Calu3 (cell line): ENCODE measurements at regions not wholly inside any gene's neighbourhood (a gene's known extent, or its start where the extent isn't known, plus 50 kb on each side); places are given as distances from the start of the nearest gene placed in this dataset.

Experiments
- BruUV-seq: library from RNA; stranded (reverse); fragments of 400-500 nt; replicated peaks from 2 replicates; lab custom pipeline; 2021; lab: Mats Ljungman, UMichigan
- CTCF ChIA-PET: fragments of 300-600 bp; sonication (Branson Sonifier 250); formaldehyde crosslinking; loops from one replicate; lab custom pipeline; 2022; ENCODE audit warnings: antibody characterized with exemption; lab: Charles Lee
- DNase-seq: peaks from one replicate; pipeline ENCODE4 v3.0.0; 2022
- H3K27ac Mint-ChIP-seq: one replicate; pipeline ENCODE4 v1.8.0; 2022; ENCODE audit warnings: mixed read lengths; ENCODE audit not compliant: unreplicated experiment
- H3K27me3 Mint-ChIP-seq: one replicate; pipeline ENCODE4 v1.8.0; 2022; ENCODE audit warnings: mixed read lengths; ENCODE audit not compliant: unreplicated experiment
- H3K36me3 Mint-ChIP-seq: one replicate; pipeline ENCODE4 v1.8.0; 2022; ENCODE audit warnings: mild to moderate bottlenecking, moderate library complexity, mixed read lengths; ENCODE audit not compliant: insufficient read depth, unreplicated experiment
- H3K4me1 Mint-ChIP-seq: one replicate; pipeline ENCODE4 v1.8.0; 2022; ENCODE audit warnings: mild to moderate bottlenecking, low read depth, mixed read lengths; ENCODE audit not compliant: unreplicated experiment
- H3K4me3 Mint-ChIP-seq: one replicate; pipeline ENCODE4 v1.8.0; 2022; ENCODE audit warnings: mild to moderate bottlenecking, low read depth, moderate library complexity, mixed read lengths; ENCODE audit not compliant: unreplicated experiment
- H3K9me3 Mint-ChIP-seq: one replicate; pipeline ENCODE4 v1.8.0; 2022; ENCODE audit warnings: low read depth, mixed read lengths; ENCODE audit not compliant: unreplicated experiment
- CTCF ChIP-seq: fragments of 200-600 bp; IDR thresholded peaks from one replicate; pipeline ENCODE4 v1.8.0; 2022; ENCODE audit warnings: antibody characterized with exemption; ENCODE audit not compliant: unreplicated experiment
- intact Hi-C: fragments of 100-400 bp; cut with micrococcal nuclease; formaldehyde crosslinking; loops from one replicate; pipeline ENCODE4 v1.10.0; 2022; ENCODE audit not compliant: unreplicated experiment

- TF ChIP-seq CTCF = no peak
- CTCF ChIA-PET = no interaction called here
- no TSS peak for BruUV-seq
- DNase-seq = no peak
- H3K9me3 Mint-ChIP-seq = peaks cover 7% of the 10 kb centered on the region
- intact Hi-C loops = loop anchor here (10.0 kb wide), 1 partner anchor 232 kb away; no protein-coding TSS in a partner anchor
- H3K4me1 Mint-ChIP-seq = no peaks in the 10 kb centered on the region
- H3K27ac Mint-ChIP-seq = no peak overlapping the region
- H3K27me3 Mint-ChIP-seq = no peaks in the 10 kb centered on the region
- H3K4me3 Mint-ChIP-seq = no peak overlapping the region
- H3K36me3 Mint-ChIP-seq = no peaks in the 10 kb centered on the region
These were observed 180.1 kb upstream of the PRMT6 start for GRCh38 chr1:106876384-106876783.

GRCh38 chr1:106879538-106879937 lies 176.9 kb upstream of the PRMT6 start:
- CTCF ChIA-PET = no interaction called here
- BruUV-seq = no TSS peak
- H3K36me3 Mint-ChIP-seq = no peaks in the 10 kb centered on the region
- no peaks in the 10 kb centered on the region for H3K4me1 Mint-ChIP-seq
- peaks cover 3% of the 10 kb centered on the region for H3K9me3 Mint-ChIP-seq
- H3K27me3 Mint-ChIP-seq = no peaks in the 10 kb centered on the region
- intact Hi-C loops = loop anchor here (10.0 kb wide), 1 partner anchor 235 kb away; no protein-coding TSS in a partner anchor
- peak; percentile 25 for DNase-seq
- H3K27ac Mint-ChIP-seq = no peak overlapping the region
- TF ChIP-seq CTCF = no peak
- no peak overlapping the region for H3K4me3 Mint-ChIP-seq

GRCh38 chr1:106880226-106880625 lies 176.2 kb upstream of the PRMT6 start:
- no peaks in the 10 kb centered on the region for H3K27me3 Mint-ChIP-seq
- intact Hi-C loops = no loop called here
- TF ChIP-seq CTCF = no peak
- CTCF ChIA-PET = no interaction called here
- peaks cover 3% of the 10 kb centered on the region for H3K9me3 Mint-ChIP-seq
- no peak for DNase-seq
- no peaks in the 10 kb centered on the region for H3K36me3 Mint-ChIP-seq
- no peak overlapping the region for H3K27ac Mint-ChIP-seq
- H3K4me3 Mint-ChIP-seq = no peak overlapping the region
- H3K4me1 Mint-ChIP-seq = no peaks in the 10 kb centered on the region
- no TSS peak for BruUV-seq

GRCh38 chr1:106883208-106883607 lies 173.3 kb upstream of the PRMT6 start:
- peaks cover 3% of the 10 kb centered on the region for H3K9me3 Mint-ChIP-seq
- CTCF ChIA-PET = no interaction called here
- intact Hi-C loops = no loop called here
- H3K36me3 Mint-ChIP-seq = no peaks in the 10 kb centered on the region
- H3K27ac Mint-ChIP-seq = no peak overlapping the region
- no peaks in the 10 kb centered on the region for H3K4me1 Mint-ChIP-seq
- no peak for DNase-seq
- H3K27me3 Mint-ChIP-seq = no peaks in the 10 kb centered on the region
- no peak overlapping the region for H3K4me3 Mint-ChIP-seq
- BruUV-seq = no TSS peak
- no peak for TF ChIP-seq CTCF
